CD4-positive, alpha-beta T cell treated with Interferon gamma for 1 hour (primary cell): ENCODE measurements at regions not wholly inside any gene's neighbourhood (a gene's known extent, or its start where the extent isn't known, plus 50 kb on each side); places are given as distances from the start of the nearest gene placed in this dataset.

Experiments used
- DNase-seq: peaks from one replicate; pipeline ENCODE4 v3.0.0-alpha.2; 2020

DNA sequence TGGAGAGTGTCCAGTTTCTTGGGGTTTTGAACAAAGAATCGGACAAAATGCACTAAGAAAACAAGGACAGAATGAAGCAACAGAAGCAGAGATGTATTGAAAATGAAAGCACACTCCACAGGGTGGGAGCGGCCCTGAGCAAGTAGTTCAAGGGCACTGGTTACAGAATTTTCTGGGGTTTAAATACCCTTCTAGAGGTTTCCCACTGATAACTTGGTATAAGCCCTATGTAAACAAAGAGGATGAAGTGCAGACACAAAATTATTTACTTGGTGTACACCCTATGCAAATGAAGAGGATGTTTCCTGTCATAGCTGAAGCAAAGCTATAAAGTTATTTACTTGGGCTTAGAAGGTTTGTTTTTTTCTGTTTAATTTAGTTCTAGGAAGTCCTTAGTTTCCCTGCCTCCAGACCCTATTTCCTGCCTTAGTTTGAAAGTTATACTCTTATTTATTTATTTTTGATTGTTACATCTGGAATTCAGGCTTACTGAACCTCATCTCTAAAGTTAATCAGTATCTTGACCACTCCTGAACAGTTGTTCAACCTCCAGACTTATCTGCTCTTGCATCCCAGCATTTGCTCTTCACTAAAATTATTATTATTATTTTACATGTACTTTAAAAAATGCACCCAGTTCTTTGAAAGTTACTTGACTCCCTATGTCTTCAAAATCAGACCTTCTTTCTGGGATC, 193.5 kb downstream of the SPP2 start:
- no peak for DNase-seq

DNA sequence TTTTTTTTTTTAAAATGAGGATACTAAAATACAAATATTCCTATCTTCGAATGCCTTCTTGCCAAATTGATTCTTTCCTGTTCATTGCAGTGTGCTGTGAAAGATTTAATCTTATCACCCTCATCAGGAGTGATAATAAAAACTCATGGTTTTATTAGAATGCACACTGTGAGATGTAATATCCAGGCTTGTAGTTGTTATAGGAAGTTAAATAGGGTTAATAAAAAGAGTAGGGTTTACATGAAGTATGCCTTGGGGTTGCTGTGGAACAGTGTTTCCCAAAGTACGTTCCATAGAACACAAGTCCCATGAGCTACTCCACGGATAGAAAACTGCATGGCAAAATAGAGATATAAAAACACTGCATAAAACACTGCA, 191.9 kb downstream of the SPP2 start:
- no peak for DNase-seq

DNA sequence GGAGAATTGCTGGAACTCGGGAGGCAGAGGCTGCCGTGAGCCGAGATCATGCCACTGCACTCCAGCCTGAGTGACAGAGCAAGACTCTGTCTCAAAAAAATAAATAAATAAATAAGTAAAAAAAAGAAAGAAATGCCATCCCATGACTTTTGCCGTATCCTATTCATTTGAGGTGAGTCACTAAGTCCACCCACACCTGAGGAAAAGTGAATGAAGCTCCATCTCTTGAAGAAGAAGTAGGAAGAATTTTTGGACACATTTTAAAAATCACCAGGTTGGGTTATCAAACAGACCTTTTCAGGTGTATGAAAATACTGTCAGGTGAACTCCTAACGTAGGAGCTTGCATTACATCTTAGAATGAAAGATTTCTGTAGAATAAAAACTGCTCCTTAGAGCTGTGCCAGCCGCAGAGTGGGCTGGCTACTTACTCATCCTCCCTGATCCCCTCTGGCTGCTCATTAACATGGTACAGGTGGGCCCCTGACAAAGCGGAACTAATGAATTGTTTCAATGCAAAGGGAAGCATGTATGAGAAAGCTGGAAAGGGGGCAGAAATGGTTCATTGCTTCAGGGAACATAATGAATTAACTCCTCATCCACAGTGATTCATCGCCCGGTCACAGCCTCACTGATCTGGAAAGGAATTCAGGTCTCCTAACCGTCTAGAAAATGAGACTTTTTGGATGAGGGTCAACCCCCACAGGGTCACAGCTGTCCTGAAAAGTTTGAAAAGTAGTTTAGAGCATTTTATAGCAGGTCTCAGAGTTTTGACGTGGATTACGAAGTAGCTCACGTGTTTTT, 191.4 kb downstream of the SPP2 start:
- no peak for DNase-seq

DNA sequence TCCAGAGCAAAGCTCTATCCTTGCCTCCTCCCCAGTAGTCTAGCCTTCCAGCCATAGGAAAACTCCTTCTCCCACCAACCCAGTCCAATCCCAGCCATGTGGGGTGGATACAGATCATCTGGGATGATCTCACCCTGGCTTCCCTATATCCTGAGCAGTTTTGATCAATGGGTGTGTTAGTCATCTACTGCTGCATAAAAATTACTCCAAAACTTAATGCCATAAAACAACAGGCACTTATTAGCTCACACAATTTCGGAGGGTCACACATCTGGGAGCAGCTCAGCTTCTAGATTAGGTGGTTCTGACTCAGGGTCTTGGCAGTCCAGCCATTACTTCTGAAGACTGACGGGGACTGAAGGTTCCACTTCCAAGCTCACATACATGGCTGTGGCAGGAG, 190.4 kb downstream of the SPP2 start:
- no peak for DNase-seq

DNA sequence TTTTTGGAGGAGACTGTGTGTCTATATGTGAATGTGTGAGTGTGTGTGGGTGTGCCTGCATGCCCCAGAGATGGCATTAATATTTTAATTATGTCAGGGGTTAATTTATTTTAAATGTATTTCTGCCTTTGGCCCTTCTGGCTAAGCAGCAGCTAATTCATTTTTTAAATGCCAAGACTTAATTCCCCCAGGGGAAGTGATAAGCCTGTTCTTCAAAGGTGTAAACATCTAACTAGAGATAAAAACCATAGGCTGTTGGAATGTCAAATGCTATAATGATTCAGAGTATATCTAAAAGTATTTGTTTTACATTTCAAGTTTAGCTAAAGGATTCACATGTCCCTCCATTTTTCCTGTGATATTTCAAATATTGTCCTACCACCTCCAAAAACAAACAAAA, 184.7 kb downstream of the SPP2 start:
- no peak for DNase-seq

DNA sequence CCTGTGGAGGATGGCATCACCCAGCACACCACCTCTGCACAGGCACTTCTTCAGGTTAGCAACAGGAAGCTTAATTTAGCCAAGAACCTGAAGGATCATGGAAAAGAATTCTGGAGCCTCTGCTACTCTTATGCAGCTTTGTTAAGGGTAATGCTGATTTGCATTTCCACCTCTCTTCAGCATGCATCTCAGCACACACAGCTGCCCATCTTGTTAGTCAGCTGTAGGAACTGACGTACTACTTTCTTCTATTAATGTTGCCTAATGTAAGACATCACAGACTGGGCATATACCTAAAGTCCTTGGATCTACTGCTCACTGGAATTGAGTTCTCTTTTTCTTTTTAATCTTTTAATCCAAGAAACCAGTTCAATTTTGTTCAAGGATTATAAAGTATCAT, 181.0 kb downstream of the SPP2 start:
- no peak for DNase-seq

DNA sequence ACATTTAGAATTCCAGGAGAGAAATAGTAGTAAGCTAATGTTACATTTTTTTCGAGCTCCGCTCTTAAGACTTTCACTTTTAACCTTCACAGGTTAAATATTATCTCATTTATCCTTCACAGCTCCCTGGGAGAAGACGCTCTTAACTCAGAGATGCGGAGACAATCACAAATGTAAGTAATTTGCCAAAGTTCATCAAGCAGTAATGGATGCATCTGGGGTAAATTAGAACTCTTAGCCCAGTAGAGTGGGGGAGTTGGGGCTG, 168.5 kb downstream of the SPP2 start:
- DNase-seq, result no peak

DNA sequence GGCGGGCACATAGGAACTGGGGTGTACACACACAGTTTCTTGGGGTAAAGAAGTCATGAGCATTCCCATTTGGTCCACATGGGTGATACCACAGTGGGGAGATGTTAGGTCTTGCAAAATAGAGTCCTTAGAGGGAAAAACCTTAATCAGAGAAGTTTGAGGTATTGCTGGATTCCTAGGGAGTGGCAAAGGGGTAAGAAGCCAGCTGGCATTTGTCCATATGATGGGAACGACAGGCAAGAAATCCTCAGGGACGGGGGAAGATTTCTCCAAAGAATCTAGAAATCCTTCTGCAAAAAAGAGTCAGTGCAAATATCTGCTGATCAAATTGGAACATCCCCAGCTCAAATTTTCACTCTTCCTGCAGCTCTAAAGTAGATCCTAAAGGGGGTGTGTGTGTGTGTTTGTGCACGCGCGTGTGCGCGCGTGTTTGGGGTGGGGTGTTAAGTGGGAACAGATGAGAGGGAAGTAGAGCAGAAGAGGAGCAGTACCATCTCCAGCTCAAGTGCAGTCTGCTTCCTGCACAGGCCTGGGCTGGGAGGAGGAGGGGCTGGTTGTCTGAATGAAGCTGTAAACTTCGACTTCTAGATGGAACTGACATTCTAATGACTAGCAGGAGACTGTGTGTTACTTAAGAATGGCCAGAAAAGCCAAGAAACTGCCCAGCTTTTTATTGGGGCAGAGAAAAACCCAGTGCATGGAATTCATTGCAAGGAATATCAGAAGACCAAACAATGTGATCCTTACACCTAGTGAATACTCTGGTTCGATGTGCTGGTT, 168.0 kb downstream of the SPP2 start:
- DNase-seq, result no peak

DNA sequence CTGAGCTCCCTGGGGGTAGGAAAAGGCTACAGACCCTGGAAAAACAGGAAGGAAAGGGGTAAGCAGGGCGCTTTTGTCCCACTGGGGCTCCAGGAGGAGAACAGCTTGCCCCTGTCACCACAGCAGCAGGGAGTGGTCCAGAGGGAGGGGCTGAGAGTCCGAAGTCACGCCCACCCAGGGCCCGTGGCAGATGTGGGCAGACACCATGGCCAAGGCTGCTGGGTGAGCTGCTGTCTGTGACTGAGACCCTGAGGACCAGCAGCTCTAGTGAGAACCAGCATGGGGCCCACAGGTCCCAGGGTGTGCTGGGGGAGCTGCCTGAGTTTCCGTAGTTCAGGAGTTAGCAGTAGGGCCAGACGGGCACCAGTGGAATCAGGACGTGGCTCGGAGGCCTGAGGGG, 162.0 kb downstream of the SPP2 start:
- DNase-seq, result no peak

DNA sequence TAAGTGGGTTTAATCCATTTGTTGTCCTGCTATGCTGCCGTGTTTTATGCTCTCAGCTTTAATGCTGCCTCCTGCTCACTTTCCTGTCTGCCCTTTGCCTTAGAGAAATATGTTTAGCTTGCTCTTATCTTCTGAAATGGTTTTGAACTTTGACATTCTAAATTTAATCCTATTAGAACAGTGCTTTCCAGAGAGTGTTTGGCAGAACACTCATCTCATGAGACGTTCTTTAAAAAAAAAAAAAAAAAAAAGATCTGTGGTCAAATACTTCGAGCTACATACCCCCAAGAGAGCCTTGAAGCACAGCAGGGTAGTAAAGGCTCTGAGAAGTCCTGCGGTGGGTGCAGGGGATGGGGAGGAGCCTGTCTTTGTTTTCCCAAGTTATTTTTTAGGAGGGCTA, 161.3 kb downstream of the SPP2 start:
- DNase-seq, result no peak

DNA sequence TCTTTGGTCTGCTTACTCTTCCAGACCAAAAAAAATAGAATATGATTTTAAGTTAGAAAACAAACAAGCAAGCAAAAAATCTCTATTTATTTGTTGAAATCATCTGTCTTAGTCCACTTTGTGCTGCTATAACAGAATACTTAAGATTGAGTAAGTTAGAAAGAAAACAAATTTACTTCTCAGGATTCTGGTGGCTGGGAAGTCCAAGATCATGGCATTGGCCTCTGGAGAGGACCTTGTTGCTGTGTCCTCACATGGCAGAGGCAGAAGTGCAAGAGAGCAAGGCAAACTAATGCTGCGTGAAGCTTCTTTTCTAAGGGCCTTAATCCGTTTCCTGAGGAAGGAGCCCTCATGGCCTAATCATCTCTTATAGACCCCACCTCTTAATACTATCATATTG, 156.2 kb downstream of the SPP2 start:
- DNase-seq, result no peak

DNA sequence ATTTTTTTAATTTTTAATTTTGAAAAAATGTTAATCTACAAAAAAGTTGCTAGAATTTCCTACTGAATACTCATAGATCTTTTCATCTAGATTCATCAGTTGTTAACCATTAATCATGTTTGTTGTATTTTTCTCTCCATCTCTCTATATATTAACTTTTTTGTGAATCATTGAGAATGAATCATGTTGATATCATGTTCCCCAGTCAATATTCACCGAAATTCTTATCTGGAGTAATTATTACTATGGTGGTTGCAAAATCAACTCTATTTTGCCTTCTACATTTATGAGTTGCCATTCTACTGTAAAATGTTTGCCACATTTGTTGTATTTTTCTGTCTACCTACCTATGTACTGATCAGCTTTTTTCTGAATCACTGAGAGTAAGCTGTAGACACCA, 154.0 kb downstream of the SPP2 start:
- DNase-seq, result no peak

DNA sequence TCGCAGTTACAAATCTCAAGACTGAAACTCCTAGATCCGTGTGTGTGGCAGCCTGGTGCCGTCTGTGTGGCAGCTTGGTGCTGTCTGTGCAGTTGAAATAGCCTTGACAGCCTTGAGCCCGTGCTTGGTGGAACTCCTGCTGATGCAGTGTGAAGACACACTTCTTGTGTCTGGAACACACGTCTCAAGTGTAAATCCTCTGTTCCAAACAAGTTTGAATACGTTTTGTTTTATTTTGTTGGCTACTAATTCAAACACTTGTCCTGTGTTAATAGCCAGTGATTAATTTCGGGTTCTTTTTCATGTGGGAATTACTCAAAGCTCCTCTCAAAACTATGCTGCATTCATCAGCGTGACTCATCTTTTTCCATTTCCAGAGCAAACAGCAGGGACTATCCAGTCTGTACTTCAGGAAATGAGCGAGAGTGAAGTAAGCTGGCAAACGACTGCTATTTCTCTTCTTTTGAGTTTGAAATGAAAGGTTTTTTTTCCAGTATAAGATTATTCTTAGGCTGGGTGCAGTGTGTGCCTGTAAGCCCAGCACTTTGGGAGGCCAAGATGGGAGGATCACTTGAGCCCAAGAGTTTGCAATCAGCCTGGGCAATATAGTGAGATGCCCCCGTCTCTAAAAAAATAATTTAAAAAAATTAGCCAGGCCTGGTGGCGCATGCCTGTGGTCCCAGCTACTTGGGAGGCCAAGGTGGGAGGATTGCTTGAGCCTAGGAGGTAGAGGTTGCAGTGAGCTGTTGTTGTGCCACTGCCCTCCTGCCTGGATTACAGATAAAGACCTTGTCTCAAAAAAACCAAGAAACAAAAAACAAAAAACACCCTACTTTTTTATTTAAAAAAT, 152.9 kb downstream of the SPP2 start:
- DNase-seq, result no peak

DNA sequence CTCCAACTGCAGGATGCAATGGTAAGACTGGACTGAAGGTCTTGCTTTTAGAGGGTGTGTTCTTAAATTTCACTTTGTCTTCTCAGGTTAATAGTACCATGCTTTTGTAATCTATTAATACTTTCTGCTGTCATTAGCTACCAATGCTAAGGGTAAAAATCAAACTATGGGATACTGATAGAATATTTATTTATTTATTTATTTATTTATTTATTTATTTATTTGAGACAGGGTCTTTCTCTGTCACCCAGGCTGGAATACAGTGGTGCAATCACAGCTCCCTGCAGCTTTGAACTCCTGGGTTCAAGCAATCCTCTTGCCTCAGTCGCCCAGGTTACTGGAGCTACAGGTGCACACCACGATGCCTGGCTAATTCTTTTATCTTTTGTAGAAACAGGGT, 152.1 kb downstream of the SPP2 start:
- DNase-seq, result no peak

DNA sequence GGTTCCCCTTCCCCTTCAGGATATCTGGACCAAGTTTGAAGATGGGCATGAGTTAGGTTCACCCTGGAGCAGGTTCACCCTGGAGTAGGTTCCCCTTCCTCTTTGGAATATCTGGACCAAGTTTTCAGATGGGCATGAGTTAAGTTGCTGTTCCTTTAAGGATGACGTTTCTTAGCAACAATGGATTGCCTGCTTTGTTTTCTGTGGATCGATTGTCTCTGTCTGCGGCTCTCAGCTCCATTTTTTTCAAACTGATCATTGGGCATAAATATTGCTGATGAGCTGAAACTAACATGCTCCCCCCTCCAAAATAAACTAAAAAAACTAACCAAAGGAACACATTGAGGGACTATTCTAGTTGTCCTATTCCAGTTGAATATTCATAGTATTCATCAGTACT, 149.5 kb downstream of the SPP2 start:
- no peak for DNase-seq

DNA sequence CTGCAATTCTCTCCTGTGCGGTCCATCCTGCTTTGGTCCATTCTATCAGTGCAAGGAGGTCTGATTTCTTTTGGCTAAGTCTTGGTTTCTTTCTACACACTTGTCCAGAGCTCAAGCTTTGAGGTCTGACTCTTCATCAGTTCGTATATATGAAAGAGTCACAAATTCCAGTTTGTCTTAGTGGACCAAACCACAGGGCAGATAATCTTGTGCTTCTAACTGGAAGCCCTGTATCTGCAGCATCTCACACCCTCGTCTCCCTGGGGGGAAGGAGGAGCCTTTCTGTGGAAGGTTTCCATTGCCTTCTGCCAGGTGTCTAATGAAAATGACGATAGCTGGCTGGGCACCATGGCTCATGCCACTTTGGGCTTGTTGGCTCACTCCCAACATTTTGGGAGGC, 148.5 kb downstream of the SPP2 start:
- DNase-seq, result no peak

DNA sequence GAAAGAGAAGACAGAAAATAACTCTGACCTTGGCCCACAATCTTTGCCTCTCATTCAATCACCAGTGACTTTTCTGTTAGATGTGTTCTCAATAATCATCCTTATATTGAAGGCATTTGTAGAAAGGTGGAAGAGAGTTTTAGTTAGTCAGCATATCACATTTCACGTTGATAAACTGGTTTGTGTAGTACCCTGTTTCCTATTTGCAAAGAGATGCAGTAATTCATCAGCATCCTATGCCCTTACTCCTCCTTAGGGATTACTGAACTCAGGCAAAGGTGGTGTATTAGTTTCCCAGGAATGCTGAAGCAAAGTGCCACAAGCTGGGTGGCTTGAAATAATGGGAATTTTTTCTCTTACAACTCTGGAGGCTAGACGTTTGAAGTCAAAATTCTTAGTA, 145.0 kb downstream of the SPP2 start:
- no peak for DNase-seq

DNA sequence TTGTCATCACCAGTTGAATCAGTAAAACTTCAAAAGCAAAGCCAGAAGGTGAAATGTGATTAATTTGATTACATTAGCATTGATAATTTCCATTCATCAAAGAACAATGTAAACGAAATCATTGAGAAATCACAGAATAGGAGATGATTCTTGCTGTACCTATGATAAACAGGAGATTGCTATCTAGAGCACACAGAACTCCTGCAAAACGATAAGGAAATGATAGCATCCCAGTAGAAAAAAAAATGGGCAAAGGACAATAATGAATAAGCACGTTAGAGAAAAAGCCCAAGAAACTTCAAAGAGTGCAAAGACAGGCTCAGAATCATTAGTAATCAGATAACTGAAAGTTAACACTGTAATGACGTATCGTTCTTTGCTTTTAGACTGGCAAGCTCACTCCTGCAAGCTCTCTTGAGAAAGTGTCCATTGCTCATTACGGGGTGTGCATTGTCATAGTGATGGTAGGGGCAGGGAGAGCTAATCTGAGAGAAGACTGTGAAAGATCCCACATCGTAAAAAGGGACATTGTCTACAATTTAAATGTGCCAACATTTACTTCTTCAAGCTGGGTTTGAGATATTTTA, 143.6 kb downstream of the SPP2 start:
- no peak for DNase-seq

DNA sequence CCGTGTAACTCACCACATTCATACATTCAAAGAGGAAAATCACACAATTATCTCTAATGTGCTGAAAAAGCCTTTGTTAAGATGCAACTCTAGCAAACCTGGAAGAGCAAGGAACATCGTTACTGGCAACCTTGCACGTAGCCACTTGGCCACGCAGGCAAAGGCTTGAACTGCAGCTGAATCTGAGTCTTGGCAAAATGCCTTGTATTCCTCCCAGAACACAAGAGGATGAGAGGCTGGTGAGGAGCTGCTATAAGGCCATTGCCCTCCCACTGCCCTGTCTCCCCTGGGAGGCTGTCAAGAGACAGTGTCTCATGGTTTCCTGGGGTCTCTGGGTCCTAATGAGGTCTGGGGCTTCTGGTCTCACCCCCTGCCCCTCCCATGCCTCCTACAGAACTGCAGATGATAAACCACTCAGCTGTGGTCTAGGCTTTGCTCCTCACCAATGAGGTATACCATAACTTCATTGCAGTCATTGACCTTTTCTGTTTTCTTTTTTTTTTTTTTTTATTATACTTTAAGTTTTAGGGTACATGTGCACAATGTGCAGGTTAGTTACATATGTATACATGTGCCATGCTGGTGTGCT, 141.4 kb downstream of the SPP2 start:
- DNase-seq, result no peak

DNA sequence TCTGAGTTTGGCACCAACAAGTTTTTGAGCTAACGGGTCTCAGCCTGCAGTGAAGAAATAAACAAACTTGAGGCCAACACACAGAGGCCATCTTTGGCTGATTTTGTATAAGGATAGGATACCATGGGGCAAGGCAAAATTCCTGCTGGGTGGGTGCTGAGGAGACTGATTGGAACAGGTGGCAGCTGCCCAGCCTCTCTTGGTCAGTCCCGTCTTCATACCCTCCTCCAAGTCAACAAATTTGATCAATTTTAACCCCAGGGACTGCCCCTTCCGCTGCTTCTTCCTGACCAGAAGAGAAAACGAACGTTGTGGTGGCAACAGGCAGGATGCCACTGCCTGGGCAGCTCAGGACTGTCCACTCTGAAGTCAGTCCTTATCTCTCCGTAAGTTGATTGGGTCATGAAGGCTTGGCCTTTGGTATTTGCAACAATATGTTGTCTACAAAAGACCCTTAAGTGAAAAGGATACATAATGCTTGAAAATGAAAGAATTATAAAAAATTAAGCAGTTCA, 139.3 kb downstream of the SPP2 start:
- DNase-seq, result no peak

DNA sequence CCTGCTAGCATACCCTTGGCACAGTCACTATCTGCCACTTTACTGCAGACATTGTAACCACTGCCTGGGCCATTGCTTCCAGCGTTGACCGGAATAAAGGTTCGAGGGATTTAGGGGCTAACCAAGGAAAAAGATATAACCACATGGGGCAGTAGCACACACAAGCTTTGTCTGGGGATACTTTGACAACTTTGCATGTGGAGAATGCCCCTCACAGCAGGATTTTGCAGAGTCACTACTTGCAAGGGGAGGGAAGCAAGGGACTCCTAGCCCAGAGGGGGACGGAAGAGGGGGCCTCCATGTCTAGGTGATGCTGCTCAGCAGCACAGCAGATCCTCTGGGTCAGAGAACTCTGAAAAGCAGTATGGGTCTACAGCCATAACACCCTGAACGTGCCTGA, 138.7 kb downstream of the SPP2 start:
- no peak for DNase-seq

DNA sequence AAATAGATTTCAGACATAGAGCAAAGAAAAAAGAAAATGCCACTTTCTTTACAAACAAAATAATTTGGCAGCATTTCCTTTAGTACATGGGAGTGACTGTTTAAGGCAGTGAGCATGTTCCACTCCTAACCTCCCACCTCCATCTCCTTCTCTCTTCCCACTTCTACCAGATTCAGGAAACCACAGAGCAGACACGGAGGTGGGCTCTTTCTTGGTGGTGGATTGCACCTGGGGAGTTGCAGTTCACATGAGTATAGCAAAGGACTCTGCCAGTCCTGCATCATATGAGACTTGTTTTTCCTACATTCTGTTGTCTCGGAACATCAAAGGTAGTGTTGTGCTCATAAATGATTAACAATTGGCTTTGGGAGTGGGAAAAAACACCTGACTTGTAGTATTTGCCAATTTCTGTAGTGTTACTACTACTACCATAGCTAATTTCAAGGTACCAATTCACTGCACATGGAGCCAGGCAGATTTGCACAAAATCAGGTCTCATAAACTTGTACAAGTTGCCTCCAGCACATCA, 137.2 kb downstream of the SPP2 start:
- no peak for DNase-seq
